Upper lobe of left lung (tissue), 4 donors: ENCODE measurements at regions not wholly inside any gene's neighbourhood (a gene's known extent, or its start where the extent isn't known, plus 50 kb on each side); places are given as distances from the start of the nearest gene placed in this dataset.

Source experiments
- POLR2A ChIP-seq, 4 donors: fragments of 450-650 bp; IDR thresholded peaks; one replicate each; pipeline ENCODE4 v1.5.1; 2016 to 2017; ENCODE audit warnings: antibody characterized with exemption in 4 of 4, mild to moderate bottlenecking in 2 of 4
- TF ChIP-seq, protein P1 (sequence below), 6 experiments: fragments of 450-650 bp in 4 of 6; fragments of 200-600 bp in 2 of 6; sonication (generic) in 2 of 6; IDR thresholded peaks; one replicate each; pipeline ENCODE4 v1.5.1; 2016 to 2019; ENCODE audit warnings: antibody characterized with exemption in 6 of 6

GRCh38 chr11:76298255-76298654 lies 82.7 kb downstream of the THAP12 start:
- TF ChIP-seq POLR2A (IDR thresholded peaks at IDR 0.05): no peak
- TF ChIP-seq, protein P1, sequence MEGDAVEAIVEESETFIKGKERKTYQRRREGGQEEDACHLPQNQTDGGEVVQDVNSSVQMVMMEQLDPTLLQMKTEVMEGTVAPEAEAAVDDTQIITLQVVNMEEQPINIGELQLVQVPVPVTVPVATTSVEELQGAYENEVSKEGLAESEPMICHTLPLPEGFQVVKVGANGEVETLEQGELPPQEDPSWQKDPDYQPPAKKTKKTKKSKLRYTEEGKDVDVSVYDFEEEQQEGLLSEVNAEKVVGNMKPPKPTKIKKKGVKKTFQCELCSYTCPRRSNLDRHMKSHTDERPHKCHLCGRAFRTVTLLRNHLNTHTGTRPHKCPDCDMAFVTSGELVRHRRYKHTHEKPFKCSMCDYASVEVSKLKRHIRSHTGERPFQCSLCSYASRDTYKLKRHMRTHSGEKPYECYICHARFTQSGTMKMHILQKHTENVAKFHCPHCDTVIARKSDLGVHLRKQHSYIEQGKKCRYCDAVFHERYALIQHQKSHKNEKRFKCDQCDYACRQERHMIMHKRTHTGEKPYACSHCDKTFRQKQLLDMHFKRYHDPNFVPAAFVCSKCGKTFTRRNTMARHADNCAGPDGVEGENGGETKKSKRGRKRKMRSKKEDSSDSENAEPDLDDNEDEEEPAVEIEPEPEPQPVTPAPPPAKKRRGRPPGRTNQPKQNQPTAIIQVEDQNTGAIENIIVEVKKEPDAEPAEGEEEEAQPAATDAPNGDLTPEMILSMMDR (IDR thresholded peaks at IDR 0.05): no peak
